SK-N-SH treated with all-trans-retinoic acid at 6 μM for 48 hours (cell line): ENCODE measurements at regions not wholly inside any gene's neighbourhood (a gene's known extent, or its start where the extent isn't known, plus 50 kb on each side); places are given as distances from the start of the nearest gene placed in this dataset.

Source experiments
- ARNTL ChIP-seq: fragments of 450-650 bp; formaldehyde crosslinking; IDR thresholded peaks from 2 replicates; pipeline ENCODE4 v1.5.0; 2020; ENCODE audit warnings: low read depth, mild to moderate bottlenecking, moderate library complexity, borderline replicate concordance
- ISL1 ChIP-seq: fragments of 250-450 bp; sonication (Bioruptor Pico); IDR thresholded peaks from 2 replicates; pipeline ENCODE4 v2.1.2; 2022; ENCODE audit warnings: mild to moderate bottlenecking, moderate library complexity
- POU6F1 ChIP-seq: fragments of 250-450 bp; sonication (Bioruptor Pico); IDR thresholded peaks from 2 replicates; pipeline ENCODE4 v1.8.0; 2021; ENCODE audit warnings: low read depth, mild to moderate bottlenecking, moderate library complexity, borderline replicate concordance
- TF ChIP-seq, protein P1 (sequence below): fragments of 250-450 bp; sonication (Bioruptor Pico); IDR thresholded peaks from 2 replicates; pipeline ENCODE4 v1.8.0; 2020; ENCODE audit warnings: mild to moderate bottlenecking, moderate library complexity, borderline replicate concordance

DNA sequence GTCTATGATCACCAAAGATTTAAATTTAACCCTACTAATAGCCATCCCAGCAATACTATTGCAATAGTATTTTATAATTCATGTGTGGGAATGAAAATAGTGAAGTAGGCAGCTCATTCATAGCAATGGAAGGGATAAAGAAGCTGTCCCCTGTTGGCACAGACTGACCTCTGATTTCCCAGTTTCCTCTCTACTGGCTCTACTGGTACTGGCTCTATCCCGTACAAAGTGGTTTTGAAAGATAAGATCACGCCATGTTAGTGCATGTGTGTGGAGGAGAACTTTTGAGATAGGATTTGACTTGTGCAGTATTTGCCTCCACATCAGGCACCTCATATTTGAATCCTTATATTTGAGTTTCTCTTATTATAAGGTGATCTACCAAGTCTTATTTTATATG is 227.3 kb upstream of the ADGRL2 start:
- TF ChIP-seq, protein P1, sequence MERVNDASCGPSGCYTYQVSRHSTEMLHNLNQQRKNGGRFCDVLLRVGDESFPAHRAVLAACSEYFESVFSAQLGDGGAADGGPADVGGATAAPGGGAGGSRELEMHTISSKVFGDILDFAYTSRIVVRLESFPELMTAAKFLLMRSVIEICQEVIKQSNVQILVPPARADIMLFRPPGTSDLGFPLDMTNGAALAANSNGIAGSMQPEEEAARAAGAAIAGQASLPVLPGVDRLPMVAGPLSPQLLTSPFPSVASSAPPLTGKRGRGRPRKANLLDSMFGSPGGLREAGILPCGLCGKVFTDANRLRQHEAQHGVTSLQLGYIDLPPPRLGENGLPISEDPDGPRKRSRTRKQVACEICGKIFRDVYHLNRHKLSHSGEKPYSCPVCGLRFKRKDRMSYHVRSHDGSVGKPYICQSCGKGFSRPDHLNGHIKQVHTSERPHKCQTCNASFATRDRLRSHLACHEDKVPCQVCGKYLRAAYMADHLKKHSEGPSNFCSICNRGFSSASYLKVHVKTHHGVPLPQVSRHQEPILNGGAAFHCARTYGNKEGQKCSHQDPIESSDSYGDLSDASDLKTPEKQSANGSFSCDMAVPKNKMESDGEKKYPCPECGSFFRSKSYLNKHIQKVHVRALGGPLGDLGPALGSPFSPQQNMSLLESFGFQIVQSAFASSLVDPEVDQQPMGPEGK (CRISPR knock-in tag): no peak
- TF ChIP-seq ARNTL (CRISPR knock-in tag) (no peak), POU6F1 (CRISPR knock-in tag) (no peak), ISL1 (CRISPR knock-in tag) (no peak)
